Neural progenitor cell (in vitro differentiated cells): ENCODE measurements at regions not wholly inside any gene's neighbourhood (a gene's known extent, or its start where the extent isn't known, plus 50 kb on each side); places are given as distances from the start of the nearest gene placed in this dataset.

ENCODE experiments used
- CTCF ChIP-seq: fragments of 200-600 bp; sonication (generic); IDR thresholded peaks from 2 replicates; pipeline ENCODE4 v1.5.1; 2017; ENCODE audit warnings: antibody characterized with exemption, mild to moderate bottlenecking
- EZH2 ChIP-seq: fragments of 200-600 bp; sonication (generic); IDR thresholded peaks from 2 replicates; pipeline ENCODE4 v1.6.1; 2017; ENCODE audit warnings: antibody characterized with exemption, mild to moderate bottlenecking, moderate library complexity

GRCh38 chr2:58432491-58433170 lies 191.5 kb upstream of the FANCL start:
- no peak for TF ChIP-seq CTCF
- TF ChIP-seq EZH2: no peak
